Left cardiac atrium (tissue), 4 donors: ENCODE measurements at regions not wholly inside any gene's neighbourhood (a gene's known extent, or its start where the extent isn't known, plus 50 kb on each side); places are given as distances from the start of the nearest gene placed in this dataset.
A peak's percentile ranks its signal among the peaks of the same experiment; 100 is the strongest.
"Not testable (repeated sequence)": the region's sequence is repeated elsewhere in the genome, so short reads cannot be mapped to it uniquely, and the experiment has no call there.

ENCODE experiments used
- ATAC-seq, 2 donors: fragments of 200-7000 bp; cut with Tn5 transposase; one replicate each; pipeline ENCODE4 v1.9.1; 2020; ENCODE audit warnings: mild to moderate bottlenecking in 2 of 2, moderate library complexity in 2 of 2
- DNase-seq: peaks from one replicate; pipeline ENCODE4 v3.0.0-alpha.2; 2020
- intact Hi-C, 2 donors: fragments of 100-400 bp; cut with DNase I; formaldehyde crosslinking; loops; one replicate each; pipeline versions ENCODE4 v1.14.1 to v1.15.1; 2022 to 2023
- donor health status: DM: no; HTN: yes; CAD: no.
- donor health status: DM: no; HTN: yes; CAD: no; lungs with severe emphysema.
- donor health status: DM: yes; HTN: yes; CAD: no.
- donor health status: Dilated cardiomyopathy.

GRCh38 chr15:30470601-30471365, 56.7 kb upstream of the GOLGA8R start:
- DNase-seq (peak; percentile 64), ATAC-seq (peak; percentile 100)
- intact Hi-C loops, result not testable (repeated sequence)

DNA sequence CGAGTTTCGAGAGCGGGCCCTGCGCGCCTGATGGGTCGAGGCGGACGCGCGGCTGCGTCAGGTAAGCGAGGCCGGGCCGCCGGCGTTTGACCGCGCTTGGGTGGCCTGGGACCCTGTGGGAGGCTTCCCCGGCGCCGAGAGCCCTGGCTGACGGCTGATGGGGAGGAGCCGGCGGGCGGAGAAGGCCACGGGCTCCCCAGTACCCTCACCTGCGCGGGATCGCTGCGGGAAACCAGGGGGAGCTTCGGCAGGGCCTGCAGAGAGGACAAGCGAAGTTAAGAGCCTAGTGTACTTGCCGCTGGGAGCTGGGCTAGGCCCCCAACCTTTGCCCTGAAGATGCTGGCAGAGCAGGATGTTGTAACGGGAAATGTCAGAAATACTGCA, 57.3 kb upstream of the GOLGA8R start:
- DNase-seq, intact Hi-C loops: not testable (repeated sequence)
- ATAC-seq, result peak; percentile 23 to 42

DNA sequence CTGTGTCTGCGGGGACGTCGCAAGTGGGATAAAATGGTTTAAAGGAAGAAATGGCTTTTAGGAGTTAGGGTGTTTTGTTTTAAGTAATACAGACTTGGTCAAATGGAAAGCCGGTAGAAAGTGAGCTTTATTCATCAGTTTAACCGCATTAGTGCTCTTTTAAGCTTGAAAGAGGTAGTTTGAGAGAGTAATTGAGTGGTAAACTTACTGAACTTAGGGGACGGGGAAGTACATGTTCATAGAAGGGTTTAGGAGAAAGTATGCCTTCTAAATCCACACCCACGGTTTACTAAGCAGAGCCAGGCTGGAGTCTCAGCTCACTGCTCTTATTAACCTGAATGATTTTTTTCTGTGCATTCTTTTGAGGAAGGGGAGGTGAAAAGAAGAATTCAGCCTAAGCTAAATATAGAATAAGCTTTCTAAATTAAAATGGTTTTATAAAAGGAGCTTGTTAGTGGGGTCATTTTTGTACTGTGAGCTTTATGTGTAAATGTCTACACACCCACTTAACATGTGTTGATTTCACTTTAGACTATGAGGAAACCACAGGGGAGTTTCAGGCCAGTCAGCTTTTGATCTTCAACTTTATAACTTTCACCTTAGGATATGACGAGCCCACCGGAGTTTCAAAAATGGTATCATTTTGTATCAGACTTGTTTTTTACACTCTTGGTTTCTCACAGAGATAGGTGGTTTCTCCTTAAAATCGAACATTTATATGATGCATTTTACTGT, 57.9 kb upstream of the GOLGA8R start:
- ATAC-seq, intact Hi-C loops, DNase-seq: not testable (repeated sequence)

GRCh38 chr15:30484887-30485286, 67.0 kb upstream of the GOLGA8Q start:
- ATAC-seq, intact Hi-C loops: not testable (repeated sequence)
- DNase-seq, result peak; percentile 14

DNA sequence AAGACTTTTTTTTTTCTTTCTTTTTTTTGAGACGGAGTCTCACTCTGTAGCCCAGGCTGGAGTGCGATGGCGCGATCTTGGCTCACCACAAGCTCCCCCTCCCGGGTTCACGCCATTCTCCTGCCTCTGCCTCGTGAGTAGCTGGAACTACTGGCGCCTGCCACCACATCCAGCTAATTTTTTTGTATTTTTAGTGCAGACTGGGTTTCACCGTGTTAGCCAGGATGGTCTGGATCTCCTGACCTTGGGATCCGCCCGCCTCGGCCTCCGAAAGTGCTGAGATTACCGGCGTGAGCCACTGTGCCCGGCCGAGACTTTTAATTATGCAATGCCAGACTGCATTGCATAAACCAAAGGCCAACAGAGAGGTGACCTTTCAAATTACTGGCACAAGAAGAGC, 62.6 kb upstream of the GOLGA8Q start:
- ATAC-seq, result peak; percentile 49 to 55
- peak; percentile 18 for DNase-seq
- intact Hi-C loops, result not testable (repeated sequence)

GRCh38 chr15:30490334-30490733, 61.5 kb upstream of the GOLGA8Q start:
- ATAC-seq, result not testable (repeated sequence)

DNA sequence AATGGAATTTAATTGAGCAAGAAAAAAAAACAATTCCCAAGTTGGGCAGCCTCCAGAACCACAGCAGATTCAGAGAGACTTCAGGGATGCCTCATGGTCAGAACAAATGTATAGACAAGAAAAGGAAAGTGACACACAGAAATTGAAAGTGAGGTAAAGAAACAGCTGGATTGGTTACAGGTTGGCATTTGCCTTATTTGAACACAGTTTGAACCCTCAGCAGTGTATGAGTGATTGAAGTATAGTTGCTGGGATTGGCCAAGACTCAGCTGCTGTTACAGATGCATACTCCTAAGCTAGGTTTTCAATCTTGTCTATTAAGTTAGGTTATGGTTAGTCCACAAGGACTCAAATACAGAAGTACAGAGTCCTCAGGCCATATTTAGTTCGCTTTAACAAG, 57.9 kb upstream of the GOLGA8Q start:
- intact Hi-C loops, ATAC-seq: not testable (repeated sequence)

More at GRCh38 chr15:30490334-30490733, 61.5 kb upstream of the GOLGA8Q start:
- DNase-seq, intact Hi-C loops: not testable (repeated sequence)

DNA sequence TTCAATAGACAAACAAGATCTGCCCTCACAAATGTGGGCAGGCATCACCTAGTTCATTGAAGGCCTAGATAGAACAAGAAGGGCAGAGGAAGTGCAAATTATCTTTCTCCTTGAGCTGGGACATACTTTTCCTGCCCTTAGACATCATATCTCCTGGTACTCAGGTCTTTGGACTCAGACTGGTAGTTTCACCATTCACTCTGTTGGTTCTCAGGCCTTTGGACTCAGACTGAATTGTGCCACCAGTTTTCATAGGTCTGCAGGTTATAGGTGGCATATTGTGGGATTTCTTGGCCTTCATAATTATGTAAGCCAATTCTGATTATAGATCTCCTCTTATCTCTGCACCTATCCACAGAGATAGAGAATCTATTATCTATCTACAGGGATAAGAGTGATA, 54.6 kb upstream of the GOLGA8Q start:
- DNase-seq, intact Hi-C loops: not testable (repeated sequence)

More for the DNA sequence above, 57.9 kb upstream of the GOLGA8Q start:
- DNase-seq, result not testable (repeated sequence)

DNA sequence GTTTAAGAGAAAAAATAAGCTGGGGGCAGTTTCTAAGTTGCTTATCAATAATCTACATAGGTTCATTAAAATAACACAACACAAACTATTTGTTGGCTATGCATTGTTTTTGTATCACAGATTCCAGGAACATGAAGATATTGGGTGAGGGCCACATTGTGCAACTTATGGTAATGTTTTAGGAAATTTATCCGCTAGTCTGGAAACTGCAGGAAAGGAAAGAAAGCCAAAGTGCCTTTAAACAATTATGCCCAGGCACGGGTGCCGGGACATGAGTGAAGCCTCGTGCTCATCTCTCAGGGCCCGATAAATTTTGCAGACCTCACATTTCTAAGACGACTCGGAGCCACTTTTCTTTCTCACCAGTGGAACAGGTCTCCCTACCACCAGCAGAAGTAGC, 52.6 kb upstream of the GOLGA8Q start:
- DNase-seq, intact Hi-C loops, ATAC-seq: not testable (repeated sequence)

More for the DNA sequence above, 54.6 kb upstream of the GOLGA8Q start:
- not testable (repeated sequence) for ATAC-seq

DNA sequence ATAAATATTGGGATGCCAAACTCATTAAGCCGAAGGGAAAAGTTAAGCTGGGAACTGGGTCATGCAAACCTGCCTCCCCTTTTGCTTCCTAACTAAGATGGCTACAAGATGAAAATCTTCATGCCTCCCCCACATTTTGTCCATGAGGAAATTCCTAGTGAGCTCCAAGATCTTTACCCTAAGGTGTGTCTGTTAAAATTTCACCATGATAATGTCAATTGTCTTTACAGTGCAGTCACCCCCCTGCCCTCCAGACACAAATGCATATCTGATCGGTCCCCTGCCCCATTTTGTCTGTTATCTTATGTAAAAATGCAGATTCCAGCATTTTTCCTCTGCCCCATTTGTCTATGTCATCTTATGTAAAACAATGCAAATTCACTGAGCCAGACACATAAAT, 51.3 kb upstream of the GOLGA8Q start:
- ATAC-seq, DNase-seq, intact Hi-C loops: not testable (repeated sequence)
